ENCODE measurements at regions not wholly inside any gene's neighbourhood (a gene's known extent, or its start where the extent isn't known, plus 50 kb on each side); places are given as distances from the start of the nearest gene placed in this dataset.

GRCh38 chr3:107987036-107987939 is 103.5 kb downstream of the CD47 start:
- no peak for TF ChIP-seq POLR2AphosphoS5 (IDR thresholded peaks at IDR 0.05; ENCODE audit: low read depth, low read length)
- TF ChIP-seq TAF1 (IDR thresholded peaks at IDR 0.05; ENCODE audit: low read depth, low read length) = no peak
- TF ChIP-seq POLR2A (IDR thresholded peaks at IDR 0.05; ENCODE audit: low read depth, low read length) = no peak
- TF ChIP-seq POU2F2 (IDR thresholded peaks at IDR 0.05; ENCODE audit: low read depth, low read length) = no peak
- no peak for TF ChIP-seq SPI1 (IDR thresholded peaks at IDR 0.05; ENCODE audit: low read depth, low read length)
- no peak for TF ChIP-seq PAX5 (IDR thresholded peaks at IDR 0.05; ENCODE audit: insufficient read depth, low read length, severe bottlenecking)
